ACHN (cell line): ENCODE measurements at regions not wholly inside any gene's neighbourhood (a gene's known extent, or its start where the extent isn't known, plus 50 kb on each side); places are given as distances from the start of the nearest gene placed in this dataset.

ENCODE experiments used
- DNase-seq: peaks from one replicate; pipeline ENCODE4 v3.0.0-alpha.2; 2015
- in situ Hi-C: cut with HindIII; loops from 2 replicates; pipeline ENCODE4 v1.10.0; 2017; ENCODE audit warnings: low sequenced_read_pairs, low pct_ligation_motif_present, low pct_unique_long_range_greater_than_20kb

DNA sequence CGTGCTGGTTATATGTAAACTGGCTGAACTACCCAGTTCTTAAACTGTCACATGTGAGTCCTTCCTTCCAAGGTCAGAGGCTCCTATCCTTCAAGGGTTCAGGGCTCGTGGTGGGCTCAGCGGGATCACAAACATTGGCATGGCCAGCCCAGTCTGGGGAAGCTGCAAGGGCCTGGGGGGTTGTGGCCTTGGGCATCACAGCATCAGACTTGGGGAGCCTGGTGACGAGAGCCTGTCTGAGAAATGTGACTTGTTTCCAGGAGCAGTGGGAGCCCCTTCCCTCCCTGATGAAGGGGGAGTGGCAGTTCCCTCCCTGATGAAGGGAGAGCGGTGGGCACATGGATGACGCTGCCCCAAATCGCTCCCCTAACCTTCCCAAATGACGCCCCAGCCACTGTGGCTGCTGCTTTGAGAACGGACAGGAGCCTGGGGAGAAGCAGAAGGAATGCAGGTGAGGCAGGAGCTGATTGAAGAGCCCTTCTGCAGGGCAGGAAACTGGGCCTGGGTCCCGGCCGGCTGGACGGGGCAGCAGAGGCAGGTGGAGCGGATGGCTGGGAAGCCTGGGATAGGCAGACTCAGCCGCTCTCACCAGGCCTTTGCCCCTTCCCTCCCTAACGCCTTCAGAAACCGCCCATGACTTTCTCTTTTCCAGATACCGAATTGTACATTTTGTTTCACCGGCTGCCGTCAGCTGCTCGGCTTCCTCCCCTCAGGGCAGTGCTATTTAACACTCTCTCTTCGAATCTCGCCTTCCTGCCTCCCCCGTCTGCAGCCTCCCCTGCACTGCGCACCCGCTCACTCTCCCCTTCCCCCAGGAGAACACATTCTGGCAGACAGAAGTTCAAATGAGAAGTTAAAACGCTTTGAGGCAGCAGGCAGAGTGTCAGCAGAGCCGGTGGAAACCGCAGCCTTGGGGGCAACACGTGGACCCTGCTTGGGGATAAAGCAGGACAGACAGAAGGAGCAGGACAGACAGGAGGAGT is 1486.7 kb downstream of the BRD1 start:
- in situ Hi-C loops: no loop called here
- DNase-seq: no peak

- in situ Hi-C loops: no loop called here
These were observed 1487.5 kb downstream of the BRD1 start for GRCh38 chr22:48340191-48340590.

GRCh38 chr22:48338793-48339705 is 1488.6 kb downstream of the BRD1 start:
- in situ Hi-C loops: no loop called here
- DNase-seq: no peak

More at GRCh38 chr22:48340191-48340590, 1487.5 kb downstream of the BRD1 start:
- DNase-seq: no peak

- in situ Hi-C loops: no loop called here
These were observed 1489.5 kb downstream of the BRD1 start for GRCh38 chr22:48337957-48338792.

DNA sequence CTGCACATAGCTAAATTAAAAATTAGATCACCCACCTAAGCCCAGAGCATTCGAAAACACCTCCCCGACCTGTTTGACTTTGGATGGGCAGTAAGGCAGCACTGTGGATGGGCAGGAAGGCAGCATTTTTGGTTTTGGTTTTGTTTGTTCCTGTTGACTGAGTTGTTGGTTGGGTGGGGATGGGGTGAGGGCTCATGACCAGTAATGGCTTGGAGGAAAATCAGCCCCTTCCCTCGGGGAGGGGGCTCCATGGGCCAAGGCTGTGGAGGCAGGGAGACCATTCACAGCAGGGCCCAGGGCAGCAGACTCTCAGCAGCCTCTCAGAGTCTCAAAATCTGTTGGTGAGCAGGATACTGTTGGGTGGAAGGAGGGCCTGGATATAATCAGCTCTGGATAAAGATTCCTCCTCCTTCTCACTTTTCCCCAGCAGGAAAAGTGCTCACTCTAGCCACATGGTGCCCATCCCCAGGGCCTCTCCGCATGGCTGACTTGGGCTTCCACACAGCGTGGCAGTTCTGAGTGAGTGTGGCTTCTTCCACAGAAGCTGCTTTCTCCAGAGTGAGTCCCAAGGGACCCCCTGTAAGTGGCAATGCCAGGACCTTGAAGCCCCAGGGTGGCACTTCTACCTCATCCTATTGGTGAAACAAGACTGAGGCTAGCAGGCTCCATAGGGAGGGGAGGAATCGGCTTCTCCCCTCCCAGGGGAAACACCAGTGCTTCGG is 1491.2 kb downstream of the BRD1 start:
- DNase-seq: no peak
- in situ Hi-C loops: no loop called here

More at GRCh38 chr22:48337957-48338792, 1489.5 kb downstream of the BRD1 start:
- no peak for DNase-seq

- in situ Hi-C loops: no loop called here
- no peak for DNase-seq
These were observed 1492.1 kb downstream of the BRD1 start for GRCh38 chr22:48335442-48336139.

- in situ Hi-C loops: no loop called here
- no peak for DNase-seq
These were observed 1492.7 kb downstream of the BRD1 start for GRCh38 chr22:48334971-48335370.

GRCh38 chr22:48333816-48334735 is 1493.6 kb downstream of the BRD1 start:
- in situ Hi-C loops: no loop called here
- no peak for DNase-seq

- in situ Hi-C loops: no loop called here
- no peak for DNase-seq
These were observed 1494.3 kb downstream of the BRD1 start for GRCh38 chr22:48333323-48333763.

DNA sequence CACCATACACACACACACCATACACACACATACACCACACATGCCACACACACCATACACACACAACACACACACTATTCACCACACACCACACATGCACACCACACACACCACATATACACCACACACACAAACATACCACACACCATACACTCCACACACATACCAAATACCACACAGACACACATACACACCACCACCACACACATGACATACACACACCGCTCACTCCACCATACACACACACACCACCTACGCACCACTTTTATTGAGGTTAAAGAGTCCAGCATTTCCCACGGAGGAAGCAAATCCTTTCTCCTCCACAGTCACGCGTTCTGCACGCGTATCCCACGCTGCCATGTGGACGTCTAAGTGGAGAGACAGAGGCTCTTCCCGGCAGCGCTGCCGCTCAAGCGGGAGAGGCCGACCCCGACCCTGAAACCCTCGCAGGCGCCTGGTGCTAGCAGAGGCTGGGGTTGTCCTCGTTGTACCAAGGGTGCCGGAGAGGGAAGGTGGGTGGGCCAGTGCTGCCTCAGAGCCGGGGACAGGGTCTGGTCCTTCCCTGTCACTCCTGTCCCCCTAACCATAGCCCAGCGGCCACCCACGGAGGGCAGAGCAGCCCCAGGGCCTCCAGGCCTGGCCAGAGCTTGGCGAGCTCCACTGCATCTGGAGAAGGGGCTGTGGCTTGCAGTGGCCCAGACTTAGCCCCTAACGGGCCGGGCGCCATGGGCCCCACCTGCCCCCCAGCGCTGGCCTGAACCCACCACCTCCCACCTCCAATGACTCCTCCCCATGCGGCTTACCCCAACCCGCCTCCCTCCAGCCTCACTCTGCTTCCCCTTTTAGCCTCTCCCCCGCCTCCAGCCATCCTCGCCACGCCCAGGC is 1495.0 kb downstream of the BRD1 start:
- in situ Hi-C loops: no loop called here
- no peak for DNase-seq

- in situ Hi-C loops: no loop called here
- DNase-seq: no peak
These were observed 1495.9 kb downstream of the BRD1 start for GRCh38 chr22:48331691-48332220.

- DNase-seq: no peak
- in situ Hi-C loops: no loop called here
These were observed 1496.4 kb downstream of the BRD1 start for GRCh38 chr22:48331266-48331665.

- no peak for DNase-seq
- in situ Hi-C loops: no loop called here
These were observed 1500.0 kb downstream of the BRD1 start for GRCh38 chr22:48327721-48328120.

- in situ Hi-C loops: no loop called here
- DNase-seq: no peak
These were observed 1503.9 kb downstream of the BRD1 start for GRCh38 chr22:48323746-48324145.

GRCh38 chr22:48322907-48323306 is 1504.8 kb downstream of the BRD1 start:
- in situ Hi-C loops: no loop called here
- DNase-seq: no peak
